WTC11 (cell line): ENCODE measurements at regions not wholly inside any gene's neighbourhood (a gene's known extent, or its start where the extent isn't known, plus 50 kb on each side); places are given as distances from the start of the nearest gene placed in this dataset.

Experiments used
- ATAC-seq: fragments of 200-7000 bp; cut with Tn5 transposase; 2 replicates; pipeline ENCODE4 v1.10.0; 2021; ENCODE audit warnings: mild to moderate bottlenecking, moderate library complexity
- CTCF ChIA-PET: fragments of 300-600 bp; sonication (Branson Sonifier 250); formaldehyde crosslinking; loops from one replicate; lab custom pipeline; 2021; ENCODE audit warnings: antibody characterized with exemption; lab: Charles Lee
- POLR2A ChIA-PET: fragments of 350-600 bp; sonication (Branson Sonifier 250); formaldehyde crosslinking; loops from one replicate; lab custom pipeline; 2021; ENCODE audit warnings: antibody characterized with exemption; lab: Charles Lee
- DNase-seq: peaks from one replicate; pipeline ENCODE4 v3.0.0; 2021; ENCODE audit warnings: low spot score
- H3K27ac Mint-ChIP-seq: 2 replicates; pipeline ENCODE4 v1.8.0; 2021; ENCODE audit warnings: mixed read lengths
- H3K27me3 Mint-ChIP-seq: 2 replicates; pipeline ENCODE4 v1.8.0; 2021; ENCODE audit warnings: low read depth, mild to moderate bottlenecking, moderate library complexity, mixed read lengths
- H3K36me3 Mint-ChIP-seq: 2 replicates; pipeline ENCODE4 v1.8.0; 2021; ENCODE audit warnings: mixed read lengths
- H3K4me1 Mint-ChIP-seq: 2 replicates; pipeline ENCODE4 v1.8.0; 2022; ENCODE audit warnings: mixed read lengths
- H3K4me3 Mint-ChIP-seq: 2 replicates; pipeline ENCODE4 v1.8.0; 2021; ENCODE audit warnings: mild to moderate bottlenecking, moderate library complexity, mixed read lengths
- H3K9me3 Mint-ChIP-seq: 2 replicates; pipeline ENCODE4 v1.8.0; 2021; ENCODE audit warnings: mixed read lengths
- CBFB ChIP-seq: sonication (generic); formaldehyde crosslinking; IDR thresholded peaks from 2 replicates; pipeline ENCODE4 v1.8.1; 2022; ENCODE audit warnings: mild to moderate bottlenecking, low read depth, missing genetic modification reagents
- ELF4 ChIP-seq: sonication (generic); formaldehyde crosslinking; IDR thresholded peaks from 2 replicates; pipeline ENCODE4 v1.8.1; 2022; ENCODE audit warnings: low read depth, mild to moderate bottlenecking, moderate library complexity, missing genetic modification reagents
- FOXP1 ChIP-seq: sonication (generic); formaldehyde crosslinking; IDR thresholded peaks from 2 replicates; pipeline ENCODE4 v1.8.0; 2022; ENCODE audit warnings: missing genetic modification reagents, mild to moderate bottlenecking, moderate library complexity, borderline replicate concordance
- GTF2I ChIP-seq: fragments of 250-450 bp; sonication (Bioruptor Pico); conservative IDR thresholded peaks from 2 replicates; pipeline ENCODE4 v1.4.0; 2021; ENCODE audit warnings: mild to moderate bottlenecking
- HMGA2 ChIP-seq: fragments of 250-450 bp; sonication (Bioruptor Pico); IDR thresholded peaks from 2 replicates; pipeline ENCODE4 v1.4.0; 2021; ENCODE audit warnings: mild to moderate bottlenecking, moderate library complexity
- IRF2 ChIP-seq: sonication (generic); formaldehyde crosslinking; IDR thresholded peaks from 2 replicates; pipeline ENCODE4 v1.8.0; 2022; ENCODE audit warnings: low read depth, missing genetic modification reagents, borderline replicate concordance
- JUN ChIP-seq: sonication (generic); formaldehyde crosslinking; IDR thresholded peaks from 2 replicates; pipeline ENCODE4 v1.8.0; 2023; ENCODE audit warnings: mild to moderate bottlenecking, missing genetic modification reagents
- SMAD3 ChIP-seq: sonication (generic); formaldehyde crosslinking; IDR thresholded peaks from 2 replicates; pipeline ENCODE4 v1.8.0; 2022; ENCODE audit warnings: missing genetic modification reagents, mild to moderate bottlenecking, borderline replicate concordance
- SMAD4 ChIP-seq: sonication (generic); formaldehyde crosslinking; IDR thresholded peaks from 2 replicates; pipeline ENCODE4 v1.8.0; 2022; ENCODE audit warnings: mild to moderate bottlenecking, missing genetic modification reagents
- ZBTB21 ChIP-seq: sonication (generic); formaldehyde crosslinking; IDR thresholded peaks from 2 replicates; pipeline ENCODE4 v1.8.1; 2023; ENCODE audit warnings: mild to moderate bottlenecking, missing genetic modification reagents, borderline replicate concordance
- ZNF232 ChIP-seq: sonication (generic); formaldehyde crosslinking; IDR thresholded peaks from 2 replicates; pipeline ENCODE4 v1.8.0; 2022; ENCODE audit warnings: mild to moderate bottlenecking, missing genetic modification reagents
- ZNF396 ChIP-seq: fragments of 250-450 bp; sonication (Bioruptor Pico); IDR thresholded peaks from 2 replicates; pipeline ENCODE4 v1.8.0; 2021; ENCODE audit warnings: mild to moderate bottlenecking, moderate library complexity, borderline replicate concordance
- ZNF423 ChIP-seq: fragments of 250-450 bp; sonication (Bioruptor Pico); IDR thresholded peaks from 2 replicates; pipeline ENCODE4 v2.1.2; 2022; ENCODE audit warnings: mild to moderate bottlenecking, moderate library complexity
- TF ChIP-seq, protein P1 (sequence below): sonication (generic); formaldehyde crosslinking; IDR thresholded peaks from 2 replicates; pipeline ENCODE4 v1.8.0; 2023; ENCODE audit warnings: mild to moderate bottlenecking, missing genetic modification reagents
- TF ChIP-seq, protein P2 (sequence below): sonication (generic); formaldehyde crosslinking; conservative IDR thresholded peaks from 2 replicates; pipeline ENCODE4 v1.8.1; 2023; ENCODE audit warnings: mild to moderate bottlenecking, low read depth, missing genetic modification reagents, moderate library complexity
- TF ChIP-seq, protein P3 (sequence below): sonication (generic); formaldehyde crosslinking; IDR thresholded peaks from 2 replicates; pipeline ENCODE4 v1.8.0; 2023; ENCODE audit warnings: missing genetic modification reagents, mild to moderate bottlenecking, borderline replicate concordance
- TF ChIP-seq, protein P4 (sequence below): sonication (generic); formaldehyde crosslinking; IDR thresholded peaks from 2 replicates; pipeline ENCODE4 v1.8.1; 2022; ENCODE audit warnings: missing genetic modification reagents, borderline replicate concordance
- TF ChIP-seq, protein P5 (sequence below): sonication (generic); formaldehyde crosslinking; IDR thresholded peaks from 2 replicates; pipeline ENCODE4 v1.8.1; 2023; ENCODE audit warnings: mild to moderate bottlenecking, missing genetic modification reagents, borderline replicate concordance
- TF ChIP-seq, protein P6 (sequence below): sonication (generic); formaldehyde crosslinking; IDR thresholded peaks from 2 replicates; pipeline ENCODE4 v1.8.0; 2022; ENCODE audit warnings: mild to moderate bottlenecking, missing genetic modification reagents

DNA sequence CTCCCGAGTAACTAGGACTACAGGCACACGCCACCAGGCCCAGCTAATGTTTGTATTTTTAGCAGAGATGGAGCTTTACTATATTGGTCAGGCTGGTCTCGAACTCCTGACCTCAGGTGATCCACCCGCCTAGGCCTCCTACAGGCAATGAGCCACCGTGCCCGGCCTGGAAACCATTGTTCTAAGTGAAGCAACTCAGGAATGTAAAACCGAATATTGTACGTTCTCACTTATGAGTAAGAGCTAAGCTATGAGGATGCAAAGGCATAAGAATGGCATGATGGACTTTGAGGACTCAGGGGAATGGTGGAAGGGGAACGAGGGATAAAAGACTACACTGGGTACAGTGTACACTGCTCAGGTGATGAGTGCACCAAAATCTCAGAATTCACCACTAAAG, 235.1 kb upstream of the AUTS2 start:
- CTCF ChIA-PET, result no interaction called here
- DNase-seq, result no peak

DNA sequence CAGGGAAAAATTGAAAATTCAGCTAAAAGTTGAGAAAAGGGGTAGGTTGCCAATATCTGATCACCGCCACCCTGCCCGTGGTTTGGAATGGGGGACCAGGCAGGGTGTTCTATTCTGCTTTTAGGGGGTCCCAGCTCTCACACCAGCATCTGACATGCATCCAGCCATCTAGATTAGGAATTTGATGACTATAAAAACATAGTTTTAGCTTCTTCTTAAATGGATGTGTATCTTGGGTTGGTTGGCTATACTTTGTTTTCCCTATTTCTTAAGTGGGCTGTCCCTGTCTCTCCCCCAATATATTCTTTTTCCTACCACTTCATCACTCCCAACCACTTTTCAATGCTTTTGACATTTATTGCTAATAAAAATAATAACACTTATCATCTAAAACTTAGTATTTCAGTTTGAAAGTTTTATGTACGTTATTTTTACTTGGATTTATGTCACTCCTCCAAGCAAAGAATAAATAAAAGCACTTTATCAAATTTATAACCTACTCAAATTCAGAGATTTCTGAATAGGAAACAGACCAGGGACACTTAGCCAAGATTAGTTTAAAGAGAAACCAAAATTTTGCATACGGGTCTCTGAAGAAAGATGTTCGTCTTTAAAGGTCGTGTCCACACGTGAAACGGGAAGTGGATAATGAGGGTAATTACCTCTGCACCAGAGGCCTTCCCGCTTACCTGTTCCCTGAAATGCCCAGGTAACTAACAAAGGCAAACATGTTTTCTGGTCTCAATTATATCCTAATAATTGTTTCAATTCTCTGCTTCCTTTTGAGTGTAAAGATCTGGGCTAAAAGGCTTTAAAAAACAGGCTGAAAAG, 233.2 kb upstream of the AUTS2 start:
- no peaks in the 10 kb centered on the region for H3K27me3 Mint-ChIP-seq
- TF ChIP-seq SMAD3, result no peak
- TF ChIP-seq, protein P1, sequence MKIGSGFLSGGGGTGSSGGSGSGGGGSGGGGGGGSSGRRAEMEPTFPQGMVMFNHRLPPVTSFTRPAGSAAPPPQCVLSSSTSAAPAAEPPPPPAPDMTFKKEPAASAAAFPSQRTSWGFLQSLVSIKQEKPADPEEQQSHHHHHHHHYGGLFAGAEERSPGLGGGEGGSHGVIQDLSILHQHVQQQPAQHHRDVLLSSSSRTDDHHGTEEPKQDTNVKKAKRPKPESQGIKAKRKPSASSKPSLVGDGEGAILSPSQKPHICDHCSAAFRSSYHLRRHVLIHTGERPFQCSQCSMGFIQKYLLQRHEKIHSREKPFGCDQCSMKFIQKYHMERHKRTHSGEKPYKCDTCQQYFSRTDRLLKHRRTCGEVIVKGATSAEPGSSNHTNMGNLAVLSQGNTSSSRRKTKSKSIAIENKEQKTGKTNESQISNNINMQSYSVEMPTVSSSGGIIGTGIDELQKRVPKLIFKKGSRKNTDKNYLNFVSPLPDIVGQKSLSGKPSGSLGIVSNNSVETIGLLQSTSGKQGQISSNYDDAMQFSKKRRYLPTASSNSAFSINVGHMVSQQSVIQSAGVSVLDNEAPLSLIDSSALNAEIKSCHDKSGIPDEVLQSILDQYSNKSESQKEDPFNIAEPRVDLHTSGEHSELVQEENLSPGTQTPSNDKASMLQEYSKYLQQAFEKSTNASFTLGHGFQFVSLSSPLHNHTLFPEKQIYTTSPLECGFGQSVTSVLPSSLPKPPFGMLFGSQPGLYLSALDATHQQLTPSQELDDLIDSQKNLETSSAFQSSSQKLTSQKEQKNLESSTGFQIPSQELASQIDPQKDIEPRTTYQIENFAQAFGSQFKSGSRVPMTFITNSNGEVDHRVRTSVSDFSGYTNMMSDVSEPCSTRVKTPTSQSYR (CRISPR knock-in tag), result no peak
- TF ChIP-seq FOXP1 (CRISPR knock-in tag), result no peak
- TF ChIP-seq ELF4 (CRISPR knock-in tag), result no peak
- TF ChIP-seq, protein P2, sequence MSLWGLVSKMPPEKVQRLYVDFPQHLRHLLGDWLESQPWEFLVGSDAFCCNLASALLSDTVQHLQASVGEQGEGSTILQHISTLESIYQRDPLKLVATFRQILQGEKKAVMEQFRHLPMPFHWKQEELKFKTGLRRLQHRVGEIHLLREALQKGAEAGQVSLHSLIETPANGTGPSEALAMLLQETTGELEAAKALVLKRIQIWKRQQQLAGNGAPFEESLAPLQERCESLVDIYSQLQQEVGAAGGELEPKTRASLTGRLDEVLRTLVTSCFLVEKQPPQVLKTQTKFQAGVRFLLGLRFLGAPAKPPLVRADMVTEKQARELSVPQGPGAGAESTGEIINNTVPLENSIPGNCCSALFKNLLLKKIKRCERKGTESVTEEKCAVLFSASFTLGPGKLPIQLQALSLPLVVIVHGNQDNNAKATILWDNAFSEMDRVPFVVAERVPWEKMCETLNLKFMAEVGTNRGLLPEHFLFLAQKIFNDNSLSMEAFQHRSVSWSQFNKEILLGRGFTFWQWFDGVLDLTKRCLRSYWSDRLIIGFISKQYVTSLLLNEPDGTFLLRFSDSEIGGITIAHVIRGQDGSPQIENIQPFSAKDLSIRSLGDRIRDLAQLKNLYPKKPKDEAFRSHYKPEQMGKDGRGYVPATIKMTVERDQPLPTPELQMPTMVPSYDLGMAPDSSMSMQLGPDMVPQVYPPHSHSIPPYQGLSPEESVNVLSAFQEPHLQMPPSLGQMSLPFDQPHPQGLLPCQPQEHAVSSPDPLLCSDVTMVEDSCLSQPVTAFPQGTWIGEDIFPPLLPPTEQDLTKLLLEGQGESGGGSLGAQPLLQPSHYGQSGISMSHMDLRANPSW (CRISPR knock-in tag), result no peak

More for the DNA sequence above, 235.1 kb upstream of the AUTS2 start:
- Mint-ChIP-seq H3K4me1 (no peaks in the 10 kb centered on the region), H3K27ac (no peak overlapping the region), H3K9me3 (no peaks in the 10 kb centered on the region), H3K4me3 (no peak overlapping the region), H3K27me3 (no peaks in the 10 kb centered on the region; the same call in 1 of the 2 replicates), H3K36me3 (no peaks in the 10 kb centered on the region)
- ATAC-seq, result no peak
- POLR2A ChIA-PET, result no interaction called here
- TF ChIP-seq ZNF423, result no peak
- no peak for TF ChIP-seq JUN
- TF ChIP-seq, protein P3, sequence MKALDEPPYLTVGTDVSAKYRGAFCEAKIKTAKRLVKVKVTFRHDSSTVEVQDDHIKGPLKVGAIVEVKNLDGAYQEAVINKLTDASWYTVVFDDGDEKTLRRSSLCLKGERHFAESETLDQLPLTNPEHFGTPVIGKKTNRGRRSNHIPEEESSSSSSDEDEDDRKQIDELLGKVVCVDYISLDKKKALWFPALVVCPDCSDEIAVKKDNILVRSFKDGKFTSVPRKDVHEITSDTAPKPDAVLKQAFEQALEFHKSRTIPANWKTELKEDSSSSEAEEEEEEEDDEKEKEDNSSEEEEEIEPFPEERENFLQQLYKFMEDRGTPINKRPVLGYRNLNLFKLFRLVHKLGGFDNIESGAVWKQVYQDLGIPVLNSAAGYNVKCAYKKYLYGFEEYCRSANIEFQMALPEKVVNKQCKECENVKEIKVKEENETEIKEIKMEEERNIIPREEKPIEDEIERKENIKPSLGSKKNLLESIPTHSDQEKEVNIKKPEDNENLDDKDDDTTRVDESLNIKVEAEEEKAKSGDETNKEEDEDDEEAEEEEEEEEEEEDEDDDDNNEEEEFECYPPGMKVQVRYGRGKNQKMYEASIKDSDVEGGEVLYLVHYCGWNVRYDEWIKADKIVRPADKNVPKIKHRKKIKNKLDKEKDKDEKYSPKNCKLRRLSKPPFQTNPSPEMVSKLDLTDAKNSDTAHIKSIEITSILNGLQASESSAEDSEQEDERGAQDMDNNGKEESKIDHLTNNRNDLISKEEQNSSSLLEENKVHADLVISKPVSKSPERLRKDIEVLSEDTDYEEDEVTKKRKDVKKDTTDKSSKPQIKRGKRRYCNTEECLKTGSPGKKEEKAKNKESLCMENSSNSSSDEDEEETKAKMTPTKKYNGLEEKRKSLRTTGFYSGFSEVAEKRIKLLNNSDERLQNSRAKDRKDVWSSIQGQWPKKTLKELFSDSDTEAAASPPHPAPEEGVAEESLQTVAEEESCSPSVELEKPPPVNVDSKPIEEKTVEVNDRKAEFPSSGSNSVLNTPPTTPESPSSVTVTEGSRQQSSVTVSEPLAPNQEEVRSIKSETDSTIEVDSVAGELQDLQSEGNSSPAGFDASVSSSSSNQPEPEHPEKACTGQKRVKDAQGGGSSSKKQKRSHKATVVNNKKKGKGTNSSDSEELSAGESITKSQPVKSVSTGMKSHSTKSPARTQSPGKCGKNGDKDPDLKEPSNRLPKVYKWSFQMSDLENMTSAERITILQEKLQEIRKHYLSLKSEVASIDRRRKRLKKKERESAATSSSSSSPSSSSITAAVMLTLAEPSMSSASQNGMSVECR (CRISPR knock-in tag), result no peak
- no peak for TF ChIP-seq IRF2 (CRISPR knock-in tag)
- no peak for TF ChIP-seq ZBTB21 (CRISPR knock-in tag)
- TF ChIP-seq CBFB, result no peak
- TF ChIP-seq SMAD4, result no peak
- no peak for TF ChIP-seq ZNF396 (CRISPR knock-in tag)
- TF ChIP-seq, protein P4, sequence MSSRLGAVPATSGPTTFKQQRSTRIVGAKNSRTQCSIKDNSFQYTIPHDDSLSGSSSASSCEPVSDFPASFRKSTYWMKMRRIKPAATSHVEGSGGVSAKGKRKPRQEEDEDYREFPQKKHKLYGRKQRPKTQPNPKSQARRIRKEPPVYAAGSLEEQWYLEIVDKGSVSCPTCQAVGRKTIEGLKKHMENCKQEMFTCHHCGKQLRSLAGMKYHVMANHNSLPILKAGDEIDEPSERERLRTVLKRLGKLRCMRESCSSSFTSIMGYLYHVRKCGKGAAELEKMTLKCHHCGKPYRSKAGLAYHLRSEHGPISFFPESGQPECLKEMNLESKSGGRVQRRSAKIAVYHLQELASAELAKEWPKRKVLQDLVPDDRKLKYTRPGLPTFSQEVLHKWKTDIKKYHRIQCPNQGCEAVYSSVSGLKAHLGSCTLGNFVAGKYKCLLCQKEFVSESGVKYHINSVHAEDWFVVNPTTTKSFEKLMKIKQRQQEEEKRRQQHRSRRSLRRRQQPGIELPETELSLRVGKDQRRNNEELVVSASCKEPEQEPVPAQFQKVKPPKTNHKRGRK (CRISPR knock-in tag), result no peak
- TF ChIP-seq ZNF232, result no peak
- no peak for TF ChIP-seq HMGA2 (CRISPR knock-in tag)
- TF ChIP-seq GTF2I (CRISPR knock-in tag), result no peak
- TF ChIP-seq, protein P5, sequence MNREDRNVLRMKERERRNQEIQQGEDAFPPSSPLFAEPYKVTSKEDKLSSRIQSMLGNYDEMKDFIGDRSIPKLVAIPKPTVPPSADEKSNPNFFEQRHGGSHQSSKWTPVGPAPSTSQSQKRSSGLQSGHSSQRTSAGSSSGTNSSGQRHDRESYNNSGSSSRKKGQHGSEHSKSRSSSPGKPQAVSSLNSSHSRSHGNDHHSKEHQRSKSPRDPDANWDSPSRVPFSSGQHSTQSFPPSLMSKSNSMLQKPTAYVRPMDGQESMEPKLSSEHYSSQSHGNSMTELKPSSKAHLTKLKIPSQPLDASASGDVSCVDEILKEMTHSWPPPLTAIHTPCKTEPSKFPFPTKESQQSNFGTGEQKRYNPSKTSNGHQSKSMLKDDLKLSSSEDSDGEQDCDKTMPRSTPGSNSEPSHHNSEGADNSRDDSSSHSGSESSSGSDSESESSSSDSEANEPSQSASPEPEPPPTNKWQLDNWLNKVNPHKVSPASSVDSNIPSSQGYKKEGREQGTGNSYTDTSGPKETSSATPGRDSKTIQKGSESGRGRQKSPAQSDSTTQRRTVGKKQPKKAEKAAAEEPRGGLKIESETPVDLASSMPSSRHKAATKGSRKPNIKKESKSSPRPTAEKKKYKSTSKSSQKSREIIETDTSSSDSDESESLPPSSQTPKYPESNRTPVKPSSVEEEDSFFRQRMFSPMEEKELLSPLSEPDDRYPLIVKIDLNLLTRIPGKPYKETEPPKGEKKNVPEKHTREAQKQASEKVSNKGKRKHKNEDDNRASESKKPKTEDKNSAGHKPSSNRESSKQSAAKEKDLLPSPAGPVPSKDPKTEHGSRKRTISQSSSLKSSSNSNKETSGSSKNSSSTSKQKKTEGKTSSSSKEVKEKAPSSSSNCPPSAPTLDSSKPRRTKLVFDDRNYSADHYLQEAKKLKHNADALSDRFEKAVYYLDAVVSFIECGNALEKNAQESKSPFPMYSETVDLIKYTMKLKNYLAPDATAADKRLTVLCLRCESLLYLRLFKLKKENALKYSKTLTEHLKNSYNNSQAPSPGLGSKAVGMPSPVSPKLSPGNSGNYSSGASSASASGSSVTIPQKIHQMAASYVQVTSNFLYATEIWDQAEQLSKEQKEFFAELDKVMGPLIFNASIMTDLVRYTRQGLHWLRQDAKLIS (CRISPR knock-in tag), result no peak
- TF ChIP-seq, protein P6, sequence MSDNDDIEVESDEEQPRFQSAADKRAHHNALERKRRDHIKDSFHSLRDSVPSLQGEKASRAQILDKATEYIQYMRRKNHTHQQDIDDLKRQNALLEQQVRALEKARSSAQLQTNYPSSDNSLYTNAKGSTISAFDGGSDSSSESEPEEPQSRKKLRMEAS, result no peak

More for the DNA sequence above, 233.2 kb upstream of the AUTS2 start:
- Mint-ChIP-seq H3K36me3 (no peaks in the 10 kb centered on the region), H3K4me3 (no peak overlapping the region), H3K9me3 (no peaks in the 10 kb centered on the region), H3K27ac (no peak overlapping the region), H3K4me1 (no peaks in the 10 kb centered on the region)
- CTCF ChIA-PET, result no interaction called here
- POLR2A ChIA-PET, result interaction anchor here (0.6 kb wide), 1 partner anchor 21 kb away, joined by 3 read pairs; no protein-coding TSS in a partner anchor
- no peak for ATAC-seq
- DNase-seq, result no peak
